Left ventricle myocardium inferior (tissue), 1 donor: ENCODE measurements at regions not wholly inside any gene's neighbourhood (a gene's known extent, or its start where the extent isn't known, plus 50 kb on each side); places are given as distances from the start of the nearest gene placed in this dataset.

Experiments used
- DNase-seq: peaks from one replicate; pipeline ENCODE4 v3.0.0-alpha.2; 2020
- H3K27ac ChIP-seq: fragments of 200-600 bp; replicated peaks from 2 replicates; pipeline ENCODE4 v1.8.0; 2021
- H3K27me3 ChIP-seq: fragments of 200-600 bp; 2 replicates; pipeline ENCODE4 v1.8.0; 2021; ENCODE audit warnings: low read depth
- H3K36me3 ChIP-seq: fragments of 200-600 bp; 2 replicates; pipeline ENCODE4 v1.8.0; 2021
- H3K4me1 ChIP-seq: fragments of 200-600 bp; 2 replicates; pipeline ENCODE4 v1.8.0; 2021
- H3K4me3 ChIP-seq: fragments of 200-600 bp; 2 replicates; pipeline ENCODE4 v1.8.0; 2021; ENCODE audit warnings: mild to moderate bottlenecking, moderate library complexity
- H3K9me3 ChIP-seq: fragments of 200-600 bp; replicated peaks from 2 replicates; pipeline ENCODE4 v1.8.0; 2021
- CTCF ChIP-seq: fragments of 200-600 bp; IDR thresholded peaks from 2 replicates; pipeline ENCODE4 v1.8.0; 2021; ENCODE audit warnings: antibody characterized with exemption, mild to moderate bottlenecking, borderline replicate concordance
- intact Hi-C: fragments of 100-400 bp; cut with micrococcal nuclease; formaldehyde crosslinking; loops from one replicate; pipeline ENCODE4 v1.11.0; 2022
- donor health status: DM: no; HTN: yes; CAD: no; lungs with severe emphysema.

- Histone ChIP-seq H3K4me3 (no peak overlapping the region), H3K36me3 (no peaks in the 10 kb centered on the region), H3K27ac (no peak overlapping the region), H3K9me3 (no peaks in the 10 kb centered on the region), H3K27me3 (peaks cover 46% of the 10 kb centered on the region), H3K4me1 (no peaks in the 10 kb centered on the region)
- TF ChIP-seq CTCF = no peak
- intact Hi-C loops = no loop called here
- DNase-seq = no peak
Measured at GRCh38 chr10:77696584-77696983, 59.0 kb upstream of the KCNMA1 start.

GRCh38 chr10:77695186-77695585 lies 57.6 kb upstream of the KCNMA1 start:
- TF ChIP-seq CTCF = no peak
- no peak overlapping the region for H3K27ac ChIP-seq
- H3K27me3 ChIP-seq = peaks cover 58% of the 10 kb centered on the region
- H3K36me3 ChIP-seq = no peaks in the 10 kb centered on the region
- intact Hi-C loops = no loop called here
- no peak overlapping the region for H3K4me3 ChIP-seq
- H3K4me1 ChIP-seq = no peaks in the 10 kb centered on the region
- H3K9me3 ChIP-seq = no peaks in the 10 kb centered on the region
- no peak for DNase-seq

GRCh38 chr10:77692782-77693181 lies 55.2 kb upstream of the KCNMA1 start:
- Histone ChIP-seq H3K4me3 (no peak overlapping the region), H3K27ac (no peak overlapping the region), H3K36me3 (no peaks in the 10 kb centered on the region), H3K4me1 (no peaks in the 10 kb centered on the region), H3K27me3 (peaks cover 59% of the 10 kb centered on the region), H3K9me3 (no peaks in the 10 kb centered on the region)
- DNase-seq = no peak
- intact Hi-C loops = no loop called here
- TF ChIP-seq CTCF = no peak

GRCh38 chr10:77689339-77689738 lies 51.7 kb upstream of the KCNMA1 start:
- Histone ChIP-seq H3K27me3 (peaks cover 73% of the 10 kb centered on the region), H3K4me3 (no peak overlapping the region), H3K27ac (no peak overlapping the region), H3K4me1 (no peaks in the 10 kb centered on the region), H3K9me3 (no peaks in the 10 kb centered on the region), H3K36me3 (no peaks in the 10 kb centered on the region)
- TF ChIP-seq CTCF = no peak
- DNase-seq = no peak
- intact Hi-C loops = no loop called here

- Histone ChIP-seq H3K27me3 (peaks cover 79% of the 10 kb centered on the region), H3K4me3 (no peak overlapping the region), H3K4me1 (no peaks in the 10 kb centered on the region), H3K36me3 (no peaks in the 10 kb centered on the region), H3K27ac (no peak overlapping the region), H3K9me3 (no peaks in the 10 kb centered on the region)
- no peak for TF ChIP-seq CTCF
- intact Hi-C loops = no loop called here
- DNase-seq = no peak
Measured at GRCh38 chr10:77687621-77688020, 50.0 kb upstream of the KCNMA1 start.
